ENCODE measurements at regions not wholly inside any gene's neighbourhood (a gene's known extent, or its start where the extent isn't known, plus 50 kb on each side); places are given as distances from the start of the nearest gene placed in this dataset.
A peak's percentile ranks its signal among the peaks of the same experiment; 100 is the strongest.

DNA sequence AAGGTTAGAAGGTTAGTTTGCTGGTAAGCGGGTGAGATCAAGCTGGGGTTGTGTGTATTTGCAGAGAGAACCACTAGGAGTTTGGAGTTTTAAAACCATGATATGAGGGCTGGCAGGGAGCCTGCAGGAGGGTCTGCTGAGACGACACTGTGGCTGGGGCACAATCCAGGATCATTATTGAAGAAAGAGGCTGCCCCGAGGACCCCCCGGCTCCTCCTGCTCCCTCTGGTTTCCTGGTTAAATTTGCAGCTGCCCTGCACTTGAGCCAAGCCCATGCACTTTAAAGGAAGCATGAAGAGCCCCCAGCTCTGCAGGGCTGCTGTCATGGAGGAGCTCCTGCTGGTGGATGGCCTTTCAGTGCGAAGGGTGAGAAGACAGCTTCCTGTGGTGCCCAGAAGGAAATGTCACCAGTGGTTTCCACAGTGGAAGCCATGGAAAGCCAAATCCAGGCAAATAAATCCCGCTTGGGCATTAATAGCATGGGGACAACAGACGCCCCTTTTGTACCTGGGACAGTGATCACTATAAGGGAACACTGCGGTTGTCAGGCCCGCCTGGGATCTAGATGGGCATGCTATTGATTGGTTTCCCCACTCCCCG, 140.7 kb downstream of the NSG2 start:
- H3K4me3 Mint-ChIP-seq: no peak overlapping the region
- H3K9me3 Mint-ChIP-seq: peaks cover 0 to 4% (median 0%) of the 10 kb centered on the region in 5 donors
- H3K27ac ChIP-seq (ENCODE audit: low read depth, low read length): no peak overlapping the region
- H3K27me3 ChIP-seq (ENCODE audit: insufficient read depth, low read length, poor library complexity, severe bottlenecking): no peaks in the 10 kb centered on the region
- no peaks in the 10 kb centered on the region for H3K4me1 Mint-ChIP-seq
- ChIA-PET CTCF (no interaction called here), POLR2A (no interaction called here)
- H3K27ac Mint-ChIP-seq: no peak overlapping the region
- H3K36me3 ChIP-seq (ENCODE audit: insufficient read depth, low read length): no peaks in the 10 kb centered on the region
- no peaks in the 10 kb centered on the region for H3K9me3 ChIP-seq (ENCODE audit: low read length)
- DNase-seq: no peak
- no peaks in the 10 kb centered on the region for H3K4me1 ChIP-seq (ENCODE audit: insufficient read depth, low read length)
- H3K4me3 ChIP-seq (ENCODE audit: low read length): no peak overlapping the region
- peaks cover 3 to 8% of the 10 kb centered on the region in 2 donors for H3K27me3 Mint-ChIP-seq
- no peaks in the 10 kb centered on the region for H3K36me3 Mint-ChIP-seq

DNA sequence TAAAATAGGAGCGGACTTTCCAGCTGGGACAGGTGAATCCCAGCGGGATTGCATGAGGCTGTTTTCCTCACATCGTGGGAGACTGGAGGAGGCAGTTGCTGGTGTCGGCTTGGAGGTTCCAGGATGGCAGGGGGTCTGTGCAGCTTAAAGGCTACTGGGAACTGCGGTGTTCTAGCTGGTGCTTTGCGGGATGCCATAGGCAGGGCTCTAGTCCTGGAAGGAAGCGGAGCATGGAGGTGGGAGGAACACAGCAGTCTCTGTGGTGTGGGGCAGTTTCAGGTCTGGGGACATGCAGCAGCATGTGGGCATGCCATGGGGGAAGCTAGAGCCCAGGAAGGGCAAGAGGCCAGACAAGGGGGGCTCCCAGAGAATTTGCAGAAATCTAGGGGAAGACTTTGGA, 141.5 kb downstream of the NSG2 start:
- Mint-ChIP-seq H3K36me3 (no peaks in the 10 kb centered on the region), H3K27me3 (peaks cover 0 to 6% of the 10 kb centered on the region in 2 donors), H3K9me3 (peaks cover 0 to 4% (median 0%) of the 10 kb centered on the region in 5 donors), H3K4me3 (no peak overlapping the region), H3K27ac (no peak overlapping the region), H3K4me1 (no peaks in the 10 kb centered on the region)
- Histone ChIP-seq H3K36me3 (ENCODE audit: insufficient read depth, low read length) (no peaks in the 10 kb centered on the region), H3K4me3 (ENCODE audit: low read length) (no peak overlapping the region), H3K9me3 (ENCODE audit: low read length) (no peaks in the 10 kb centered on the region), H3K4me1 (ENCODE audit: insufficient read depth, low read length) (no peaks in the 10 kb centered on the region), H3K27ac (ENCODE audit: low read depth, low read length) (no peak overlapping the region), H3K27me3 (ENCODE audit: insufficient read depth, low read length, poor library complexity, severe bottlenecking) (no peaks in the 10 kb centered on the region)
- no peak for DNase-seq
- ChIA-PET CTCF (no interaction called here), POLR2A (no interaction called here)

DNA sequence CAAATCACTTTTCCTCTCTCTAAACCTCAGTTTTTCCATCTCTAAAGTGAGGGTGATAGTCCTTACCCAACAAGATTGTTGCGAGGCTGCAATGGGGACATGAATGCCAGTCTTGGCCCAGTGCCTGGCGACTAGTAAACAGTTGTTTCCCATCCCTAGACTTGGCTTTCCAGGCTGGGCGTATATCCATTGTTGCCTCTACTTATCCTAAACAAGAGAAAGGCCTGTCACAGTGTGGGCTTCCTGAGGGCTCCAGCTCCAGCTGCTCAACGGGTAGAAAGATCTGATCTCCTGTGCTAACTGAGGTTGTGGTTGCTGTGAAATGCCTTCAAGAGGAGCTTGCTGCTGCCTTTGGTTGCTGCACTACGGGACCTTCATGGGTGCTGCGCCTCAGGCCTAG, 142.0 kb downstream of the NSG2 start:
- no peak for DNase-seq
- Histone ChIP-seq H3K27me3 (ENCODE audit: insufficient read depth, low read length, poor library complexity, severe bottlenecking) (no peaks in the 10 kb centered on the region), H3K4me3 (ENCODE audit: low read length) (no peak overlapping the region), H3K27ac (ENCODE audit: low read depth, low read length) (no peak overlapping the region), H3K4me1 (ENCODE audit: insufficient read depth, low read length) (no peaks in the 10 kb centered on the region), H3K9me3 (ENCODE audit: low read length) (no peaks in the 10 kb centered on the region), H3K36me3 (ENCODE audit: insufficient read depth, low read length) (no peaks in the 10 kb centered on the region)
- peaks cover 0 to 4% (median 0%) of the 10 kb centered on the region in 5 donors for H3K9me3 Mint-ChIP-seq
- no peak overlapping the region for H3K4me3 Mint-ChIP-seq
- ChIA-PET POLR2A (no interaction called here), CTCF (no interaction called here)
- H3K27me3 Mint-ChIP-seq: peaks cover 0 to 6% of the 10 kb centered on the region in 2 donors
- H3K4me1 Mint-ChIP-seq: no peaks in the 10 kb centered on the region
- H3K36me3 Mint-ChIP-seq: no peaks in the 10 kb centered on the region
- H3K27ac Mint-ChIP-seq: no peak overlapping the region

DNA sequence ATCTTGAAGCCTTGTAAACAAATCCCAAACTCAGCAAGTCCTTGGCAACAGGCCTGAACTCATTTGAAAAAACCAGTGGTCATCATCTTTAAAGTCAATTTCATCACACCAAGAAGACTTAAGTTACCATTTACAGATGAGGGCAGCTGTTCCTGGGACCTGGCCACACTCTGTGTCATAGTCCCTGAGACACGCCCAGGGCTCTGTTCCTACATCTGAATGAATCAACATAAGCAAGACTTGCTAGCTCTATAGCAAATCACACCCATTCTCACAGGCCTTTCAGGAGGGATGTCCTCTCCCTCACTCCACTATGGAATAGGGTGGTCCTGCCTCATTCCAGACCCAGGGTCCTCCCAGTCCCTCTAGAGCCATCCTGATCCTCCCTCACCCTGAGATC, 142.8 kb downstream of the NSG2 start:
- H3K27me3 Mint-ChIP-seq: peaks cover 0 to 6% of the 10 kb centered on the region in 2 donors
- H3K4me3 ChIP-seq (ENCODE audit: low read length): no peak overlapping the region
- H3K27ac Mint-ChIP-seq: peak overlapping the region in 1 of 8 donors; percentile 6
- ChIA-PET POLR2A (no interaction called here), CTCF (no interaction called here)
- H3K4me1 ChIP-seq (ENCODE audit: insufficient read depth, low read length): no peaks in the 10 kb centered on the region
- no peaks in the 10 kb centered on the region for H3K4me1 Mint-ChIP-seq
- H3K36me3 ChIP-seq (ENCODE audit: insufficient read depth, low read length): no peaks in the 10 kb centered on the region
- no peak overlapping the region for H3K27ac ChIP-seq (ENCODE audit: low read depth, low read length)
- H3K36me3 Mint-ChIP-seq: no peaks in the 10 kb centered on the region
- H3K27me3 ChIP-seq (ENCODE audit: insufficient read depth, low read length, poor library complexity, severe bottlenecking): no peaks in the 10 kb centered on the region
- peaks cover 0 to 4% (median 0%) of the 10 kb centered on the region in 5 donors for H3K9me3 Mint-ChIP-seq
- no peak for DNase-seq
- no peak overlapping the region for H3K4me3 Mint-ChIP-seq
- no peaks in the 10 kb centered on the region for H3K9me3 ChIP-seq (ENCODE audit: low read length)

DNA sequence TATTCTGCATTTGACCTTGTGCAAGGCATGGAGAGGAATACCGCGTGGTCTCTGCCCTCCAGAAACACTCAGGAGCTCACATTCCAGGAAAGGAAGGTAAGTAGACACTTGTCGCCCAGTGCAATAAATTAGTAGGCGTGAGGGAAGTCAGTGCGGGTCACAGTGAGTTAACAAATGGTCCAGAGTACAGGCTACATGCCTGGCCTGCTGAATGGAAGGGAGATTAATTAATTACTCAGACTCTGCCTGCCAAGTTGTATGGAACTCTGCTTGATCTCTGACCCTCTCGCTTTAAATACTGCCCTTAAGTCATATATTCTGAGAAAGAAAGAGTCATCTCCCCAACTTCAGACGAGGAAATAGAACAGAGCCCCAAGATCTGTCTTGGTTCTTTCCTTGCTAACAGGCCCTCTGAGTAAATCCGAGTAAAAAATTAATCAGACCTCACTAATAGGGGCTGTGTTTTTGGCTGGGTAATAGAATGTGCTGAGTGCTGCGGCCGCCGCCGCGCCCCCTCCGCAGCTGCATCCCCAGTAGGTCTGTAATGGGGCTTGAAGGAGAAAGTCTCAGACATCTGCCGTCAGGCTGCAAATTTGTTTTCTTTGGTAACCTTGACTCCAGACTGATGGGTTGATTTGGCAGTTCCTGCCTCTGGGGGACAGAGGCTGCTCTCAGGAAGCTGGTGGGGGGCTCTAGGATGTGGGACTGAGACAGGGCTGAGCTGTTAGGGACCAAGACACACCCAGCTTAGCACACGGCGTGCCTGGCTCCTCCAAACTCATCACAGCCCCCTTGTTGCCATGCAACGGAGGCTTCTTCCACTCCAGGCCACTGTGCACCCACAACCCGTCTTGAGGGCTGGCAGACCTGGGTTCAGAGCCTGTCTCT, 144.4 kb downstream of the NSG2 start:
- ChIA-PET CTCF (no interaction called here), POLR2A (no interaction called here)
- H3K27ac Mint-ChIP-seq: no peak overlapping the region
- H3K4me1 Mint-ChIP-seq: no peaks in the 10 kb centered on the region
- no peaks in the 10 kb centered on the region for H3K36me3 Mint-ChIP-seq
- Histone ChIP-seq H3K27ac (ENCODE audit: low read depth, low read length) (no peak overlapping the region), H3K36me3 (ENCODE audit: insufficient read depth, low read length) (no peaks in the 10 kb centered on the region), H3K4me3 (ENCODE audit: low read length) (no peak overlapping the region), H3K4me1 (ENCODE audit: insufficient read depth, low read length) (no peaks in the 10 kb centered on the region), H3K9me3 (ENCODE audit: low read length) (no peaks in the 10 kb centered on the region), H3K27me3 (ENCODE audit: insufficient read depth, low read length, poor library complexity, severe bottlenecking) (no peaks in the 10 kb centered on the region)
- peaks cover 0 to 5% (median 0%) of the 10 kb centered on the region in 5 donors for H3K9me3 Mint-ChIP-seq
- H3K27me3 Mint-ChIP-seq: peaks cover 0 to 6% of the 10 kb centered on the region in 2 donors
- H3K4me3 Mint-ChIP-seq: no peak overlapping the region
- no peak for DNase-seq

DNA sequence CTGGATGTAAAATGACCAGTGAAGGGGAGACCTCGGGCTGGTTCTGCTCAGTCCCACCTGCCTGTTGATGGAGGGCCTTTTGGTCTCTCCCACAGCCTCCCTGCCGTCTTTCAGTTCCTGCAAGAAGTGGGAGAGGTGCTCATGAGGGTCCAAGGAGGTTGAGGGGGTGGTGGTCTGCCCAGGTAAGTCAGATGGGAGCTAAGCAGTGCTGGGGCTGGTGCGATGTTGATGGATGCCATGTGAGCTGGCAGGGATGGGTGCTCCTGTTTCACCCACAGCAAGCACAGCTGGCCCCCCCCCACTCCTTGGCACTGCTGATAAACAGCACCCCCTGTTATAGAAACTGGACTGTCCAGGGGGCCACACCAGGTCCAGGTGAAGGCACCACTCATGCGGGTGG, 145.6 kb downstream of the NSG2 start:
- H3K27me3 Mint-ChIP-seq: peaks cover 0 to 6% of the 10 kb centered on the region in 2 donors
- no peaks in the 10 kb centered on the region for H3K4me1 Mint-ChIP-seq
- no peaks in the 10 kb centered on the region for H3K4me1 ChIP-seq (ENCODE audit: insufficient read depth, low read length)
- H3K27ac ChIP-seq (ENCODE audit: low read depth, low read length): no peak overlapping the region
- no peak for DNase-seq
- H3K4me3 Mint-ChIP-seq: no peak overlapping the region
- no peaks in the 10 kb centered on the region for H3K36me3 ChIP-seq (ENCODE audit: insufficient read depth, low read length)
- peaks cover 0 to 5% (median 0%) of the 10 kb centered on the region in 5 donors for H3K9me3 Mint-ChIP-seq
- H3K27me3 ChIP-seq (ENCODE audit: insufficient read depth, low read length, poor library complexity, severe bottlenecking): no peaks in the 10 kb centered on the region
- CTCF ChIA-PET: no interaction called here
- no peaks in the 10 kb centered on the region for H3K9me3 ChIP-seq (ENCODE audit: low read length)
- H3K36me3 Mint-ChIP-seq: no peaks in the 10 kb centered on the region
- POLR2A ChIA-PET: no interaction called here
- H3K4me3 ChIP-seq (ENCODE audit: low read length): no peak overlapping the region
- no peak overlapping the region for H3K27ac Mint-ChIP-seq

DNA sequence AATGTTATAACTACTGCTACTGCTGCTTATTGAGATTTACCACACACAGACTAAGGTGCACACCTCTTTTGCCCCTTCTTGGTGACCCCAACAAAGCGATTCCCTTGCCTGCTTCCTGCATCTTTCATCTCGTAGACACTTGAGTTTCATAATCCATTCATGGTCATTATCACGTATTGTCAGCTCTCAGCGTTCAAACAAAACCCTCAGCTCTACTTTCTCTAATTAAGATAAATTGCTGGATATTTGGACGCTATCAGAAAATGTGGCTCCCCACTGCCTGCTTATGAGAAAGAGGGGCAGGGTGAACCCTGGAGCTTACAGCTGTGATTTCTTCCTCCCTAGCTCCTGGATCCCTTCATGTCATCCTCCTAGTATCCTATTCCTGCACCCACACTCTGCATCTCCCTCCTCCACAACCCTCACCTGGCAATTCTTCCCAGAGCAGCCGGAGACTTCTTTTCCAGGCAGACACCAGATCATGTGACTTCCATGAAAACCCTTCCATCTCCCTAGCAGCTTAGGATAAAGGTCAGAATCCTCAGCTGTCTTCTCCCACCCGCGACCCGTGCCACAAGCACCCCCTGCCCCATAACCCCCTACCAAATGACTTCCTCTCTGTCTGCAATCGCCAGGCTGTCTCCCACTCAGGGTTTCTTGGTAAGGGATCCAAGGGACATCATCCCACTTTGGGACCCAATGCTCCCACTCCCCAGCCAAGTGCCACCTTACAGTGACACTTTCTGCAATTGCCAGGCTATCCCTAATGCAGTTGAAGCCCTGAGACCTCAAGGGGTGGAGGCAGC, 146.5 kb downstream of the NSG2 start:
- ChIA-PET CTCF (interaction anchor here (0.9 kb wide), 1 partner anchor 66 kb away, joined by 3 read pairs; no protein-coding TSS in a partner anchor), POLR2A (no interaction called here)
- H3K4me1 ChIP-seq (ENCODE audit: insufficient read depth, low read length): no peaks in the 10 kb centered on the region
- no peak overlapping the region for H3K27ac Mint-ChIP-seq
- no peaks in the 10 kb centered on the region for H3K36me3 ChIP-seq (ENCODE audit: insufficient read depth, low read length)
- H3K36me3 Mint-ChIP-seq: no peaks in the 10 kb centered on the region
- H3K9me3 ChIP-seq (ENCODE audit: low read length): no peaks in the 10 kb centered on the region
- no peaks in the 10 kb centered on the region for H3K4me1 Mint-ChIP-seq
- H3K4me3 Mint-ChIP-seq: no peak overlapping the region
- no peak overlapping the region for H3K4me3 ChIP-seq (ENCODE audit: low read length)
- H3K27me3 ChIP-seq (ENCODE audit: insufficient read depth, low read length, poor library complexity, severe bottlenecking): no peaks in the 10 kb centered on the region
- no peak for DNase-seq
- H3K27me3 Mint-ChIP-seq: peaks cover 0 to 6% of the 10 kb centered on the region in 2 donors
- peaks cover 0 to 4% (median 0%) of the 10 kb centered on the region in 5 donors for H3K9me3 Mint-ChIP-seq
- no peak overlapping the region for H3K27ac ChIP-seq (ENCODE audit: low read depth, low read length)

DNA sequence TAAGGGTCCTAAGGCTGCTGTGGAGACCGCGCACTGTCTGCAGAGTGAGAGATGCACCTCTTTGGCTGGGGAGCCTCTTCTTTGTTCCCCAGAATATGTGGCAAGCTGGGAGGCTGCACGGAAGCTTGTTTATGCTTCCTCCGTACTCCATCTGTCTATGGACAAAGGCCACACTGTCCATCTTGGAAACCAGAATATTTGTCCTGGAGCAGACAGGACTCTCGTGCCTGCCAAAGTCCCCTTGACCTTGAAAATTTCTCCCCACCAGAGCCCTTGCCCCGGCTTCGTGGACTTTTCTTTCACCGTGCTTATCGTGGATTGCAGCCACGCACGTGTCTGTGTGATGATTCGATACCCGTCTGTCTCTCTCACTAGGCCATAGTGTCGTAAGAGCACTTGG, 147.4 kb downstream of the NSG2 start:
- POLR2A ChIA-PET: no interaction called here
- Histone ChIP-seq H3K9me3 (ENCODE audit: low read length) (no peaks in the 10 kb centered on the region), H3K4me3 (ENCODE audit: low read length) (no peak overlapping the region), H3K36me3 (ENCODE audit: insufficient read depth, low read length) (no peaks in the 10 kb centered on the region), H3K27me3 (ENCODE audit: insufficient read depth, low read length, poor library complexity, severe bottlenecking) (no peaks in the 10 kb centered on the region), H3K4me1 (ENCODE audit: insufficient read depth, low read length) (no peaks in the 10 kb centered on the region), H3K27ac (ENCODE audit: low read depth, low read length) (no peak overlapping the region)
- H3K27ac Mint-ChIP-seq: no peak overlapping the region
- no peaks in the 10 kb centered on the region for H3K36me3 Mint-ChIP-seq
- no peaks in the 10 kb centered on the region for H3K4me1 Mint-ChIP-seq
- DNase-seq: no peak
- CTCF ChIA-PET: no interaction called here
- H3K9me3 Mint-ChIP-seq: peaks cover 0 to 2% (median 0%) of the 10 kb centered on the region in 5 donors
- no peak overlapping the region for H3K4me3 Mint-ChIP-seq
- peaks cover 0 to 6% of the 10 kb centered on the region in 2 donors for H3K27me3 Mint-ChIP-seq
